ENCODE measurements at regions not wholly inside any gene's neighbourhood (a gene's known extent, or its start where the extent isn't known, plus 50 kb on each side); places are given as distances from the start of the nearest gene placed in this dataset.

DNA sequence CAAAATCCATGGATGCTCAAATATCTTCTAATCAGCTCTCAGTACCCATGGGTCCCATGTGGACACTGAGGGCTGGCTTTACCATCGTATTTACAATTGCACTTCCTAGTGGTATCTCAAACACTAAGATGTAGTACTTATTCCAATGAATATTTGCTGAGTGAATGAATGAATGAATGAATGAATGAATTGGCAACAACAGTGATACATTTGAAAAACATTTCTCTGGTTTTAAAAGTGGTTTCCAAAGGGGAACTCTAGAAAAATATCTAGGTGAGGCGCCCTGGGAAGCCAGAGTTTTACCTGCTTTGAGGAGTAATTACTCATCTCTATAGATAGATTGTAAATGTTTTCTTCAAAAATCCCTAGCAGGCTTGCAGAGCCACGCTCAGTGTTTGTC is 76.6 kb downstream of the CYTL1 start:
- H3K27me3 Mint-ChIP-seq (ENCODE audit: insufficient read depth, unreplicated experiment), result peaks cover 3% of the 10 kb centered on the region
- no peaks in the 10 kb centered on the region for H3K36me3 Mint-ChIP-seq (ENCODE audit: insufficient read depth, unreplicated experiment)
- no peak overlapping the region for H3K4me3 Mint-ChIP-seq (ENCODE audit: unreplicated experiment)
- POLR2A ChIA-PET, result no interaction called here
- DNase-seq (ENCODE audit: unreplicated experiment), result no peak
- H3K27ac Mint-ChIP-seq (ENCODE audit: low read depth, unreplicated experiment), result no peak overlapping the region
- H3K9me3 Mint-ChIP-seq (ENCODE audit: unreplicated experiment), result no peaks in the 10 kb centered on the region
- BruUV-seq (replicated peaks), result no TSS peak
- no peak for TF ChIP-seq CTCF (IDR thresholded peaks at IDR 0.05; ENCODE audit: unreplicated experiment)
- H3K4me1 Mint-ChIP-seq (ENCODE audit: insufficient read depth, unreplicated experiment), result peaks cover 8% of the 10 kb centered on the region
- CTCF ChIA-PET, result interaction anchor here (1.2 to 1.3 kb wide), 2 partner anchors 9 to 462 kb away, joined by 3 read pairs; no protein-coding TSS in a partner anchor
- intact Hi-C loops (cut with micrococcal nuclease), result no loop called here

DNA sequence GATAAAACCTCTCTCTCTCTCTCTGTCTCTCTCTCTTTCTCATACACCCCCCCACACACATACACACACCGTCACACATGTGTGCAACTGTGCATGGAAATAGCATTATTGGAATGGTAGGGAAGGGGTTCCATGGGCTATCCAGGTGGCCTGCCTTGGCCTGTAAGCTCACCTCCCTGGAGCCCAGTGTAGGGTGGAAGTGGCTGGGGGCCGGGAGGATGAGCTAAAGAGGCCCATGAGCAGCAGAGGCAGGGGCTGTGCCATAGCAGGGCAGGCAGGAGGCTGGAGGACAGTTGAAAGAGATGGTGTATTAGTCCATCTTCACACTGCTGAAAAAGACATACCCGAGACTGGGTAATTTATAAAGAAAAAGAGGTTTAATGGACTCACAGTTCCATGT is 74.2 kb downstream of the CYTL1 start:
- intact Hi-C loops (cut with micrococcal nuclease), result no loop called here
- no peak for TF ChIP-seq CTCF (IDR thresholded peaks at IDR 0.05; ENCODE audit: unreplicated experiment)

DNA sequence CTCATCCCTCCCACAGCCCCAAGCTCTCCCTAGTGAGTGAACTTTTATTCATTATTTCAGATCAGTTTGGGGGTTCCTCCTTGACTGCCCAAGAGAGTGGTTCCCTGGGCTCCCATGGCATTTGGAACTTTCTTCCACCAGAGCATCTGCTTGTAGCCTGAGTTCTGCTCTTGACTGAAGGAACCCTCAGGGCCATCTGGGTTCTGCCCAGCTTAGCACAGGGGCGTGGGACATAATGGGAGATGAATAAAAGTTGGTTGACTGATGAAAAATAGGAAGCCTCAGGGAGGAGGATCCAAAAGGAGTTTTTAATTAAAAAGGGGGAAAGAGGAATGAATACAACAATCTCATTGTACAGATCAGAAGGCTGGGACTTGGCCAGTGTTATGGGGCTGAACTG is 73.4 kb downstream of the CYTL1 start:
- POLR2A ChIA-PET, result no interaction called here
- DNase-seq (ENCODE audit: unreplicated experiment), result no peak
- CTCF ChIA-PET, result no interaction called here
- Mint-ChIP-seq H3K27me3 (ENCODE audit: insufficient read depth, unreplicated experiment) (no peaks in the 10 kb centered on the region), H3K9me3 (ENCODE audit: unreplicated experiment) (no peaks in the 10 kb centered on the region), H3K27ac (ENCODE audit: low read depth, unreplicated experiment) (no peak overlapping the region), H3K4me3 (ENCODE audit: unreplicated experiment) (no peak overlapping the region), H3K36me3 (ENCODE audit: insufficient read depth, unreplicated experiment) (no peaks in the 10 kb centered on the region), H3K4me1 (ENCODE audit: insufficient read depth, unreplicated experiment) (peaks cover 8% of the 10 kb centered on the region)
- intact Hi-C loops (cut with micrococcal nuclease), result no loop called here
- no peak for TF ChIP-seq CTCF (IDR thresholded peaks at IDR 0.05; ENCODE audit: unreplicated experiment)
- BruUV-seq (replicated peaks), result no TSS peak

More for the DNA sequence above, 74.2 kb downstream of the CYTL1 start:
- no peaks in the 10 kb centered on the region for H3K27me3 Mint-ChIP-seq (ENCODE audit: insufficient read depth, unreplicated experiment)
- BruUV-seq (replicated peaks), result no TSS peak
- H3K4me1 Mint-ChIP-seq (ENCODE audit: insufficient read depth, unreplicated experiment), result peaks cover 8% of the 10 kb centered on the region
- ChIA-PET POLR2A (no interaction called here), CTCF (interaction anchor here (0.7 kb wide), 1 partner anchor 464 kb away, joined by 3 read pairs; no protein-coding TSS in a partner anchor)
- H3K36me3 Mint-ChIP-seq (ENCODE audit: insufficient read depth, unreplicated experiment), result no peaks in the 10 kb centered on the region
- no peak overlapping the region for H3K27ac Mint-ChIP-seq (ENCODE audit: low read depth, unreplicated experiment)
- H3K9me3 Mint-ChIP-seq (ENCODE audit: unreplicated experiment), result no peaks in the 10 kb centered on the region
- DNase-seq (ENCODE audit: unreplicated experiment), result no peak
- H3K4me3 Mint-ChIP-seq (ENCODE audit: unreplicated experiment), result no peak overlapping the region

- POLR2A ChIA-PET, result no interaction called here
- Mint-ChIP-seq H3K36me3 (ENCODE audit: insufficient read depth, unreplicated experiment) (no peaks in the 10 kb centered on the region), H3K4me3 (ENCODE audit: unreplicated experiment) (no peak overlapping the region), H3K4me1 (ENCODE audit: insufficient read depth, unreplicated experiment) (peaks cover 8% of the 10 kb centered on the region), H3K27me3 (ENCODE audit: insufficient read depth, unreplicated experiment) (no peaks in the 10 kb centered on the region), H3K9me3 (ENCODE audit: unreplicated experiment) (no peaks in the 10 kb centered on the region), H3K27ac (ENCODE audit: low read depth, unreplicated experiment) (no peak overlapping the region)
- no peak for TF ChIP-seq CTCF (IDR thresholded peaks at IDR 0.05; ENCODE audit: unreplicated experiment)
- intact Hi-C loops (cut with micrococcal nuclease), result no loop called here
- no TSS peak for BruUV-seq (replicated peaks)
- CTCF ChIA-PET, result no interaction called here
- no peak for DNase-seq (ENCODE audit: unreplicated experiment)
These were observed 72.8 kb downstream of the CYTL1 start for GRCh38 chr4:4946416-4946815.
